H9 (cell line): ENCODE measurements at regions not wholly inside any gene's neighbourhood (a gene's known extent, or its start where the extent isn't known, plus 50 kb on each side); places are given as distances from the start of the nearest gene placed in this dataset.

Experiments
- DNase-seq: peaks from one replicate; pipeline ENCODE4 v3.0.0-alpha.2; 2017
- H2AFZ ChIP-seq: one replicate; pipeline ENCODE4 v1.6.1; 2013; ENCODE audit warnings: mild to moderate bottlenecking, low read length, control low read depth, moderate library complexity
- H2AK5ac ChIP-seq: 2 replicates; pipeline ENCODE4 v1.6.1; 2013; ENCODE audit warnings: low read length, control low read depth, mixed read lengths; ENCODE audit not compliant: insufficient read length
- H2BK120ac ChIP-seq: one replicate; pipeline ENCODE4 v1.6.1; 2013; ENCODE audit warnings: low read depth, mild to moderate bottlenecking, low read length, control low read depth, inconsistent platforms; ENCODE audit not compliant: poor library complexity, severe bottlenecking
- H2BK12ac ChIP-seq: 2 replicates; pipeline ENCODE4 v1.6.1; 2013; ENCODE audit warnings: low read length, control low read depth, mixed read lengths, low read depth; ENCODE audit not compliant: insufficient read length
- H2BK15ac ChIP-seq: 2 replicates; pipeline ENCODE4 v1.6.1; 2013; ENCODE audit warnings: low read depth, low read length, control low read depth
- H2BK20ac ChIP-seq: one replicate; pipeline ENCODE4 v1.6.1; 2013; ENCODE audit warnings: low read depth, mild to moderate bottlenecking, low read length, control low read depth, inconsistent platforms; ENCODE audit not compliant: poor library complexity, severe bottlenecking
- H2BK5ac ChIP-seq: 2 replicates; pipeline ENCODE4 v1.6.1; 2013; ENCODE audit warnings: low read length, control low read depth, mixed read lengths; ENCODE audit not compliant: insufficient read length
- H3K14ac ChIP-seq: 2 replicates; pipeline ENCODE4 v1.6.1; 2013; ENCODE audit warnings: low read length, control low read depth; ENCODE audit not compliant: insufficient read depth
- H3K18ac ChIP-seq: 2 replicates; pipeline ENCODE4 v1.6.1; 2013; ENCODE audit warnings: low read depth, mild to moderate bottlenecking, mixed read lengths, low read length, control low read depth; ENCODE audit not compliant: insufficient read length
- H3K23ac ChIP-seq: 2 replicates; pipeline ENCODE4 v1.6.1; 2013; ENCODE audit warnings: low read length, control low read depth, mixed read lengths, low read depth; ENCODE audit not compliant: insufficient read length
- H3K23me2 ChIP-seq: 2 replicates; pipeline ENCODE4 v1.6.1; 2013; ENCODE audit warnings: low read depth, mild to moderate bottlenecking, mixed read lengths, low read length, control low read depth; ENCODE audit not compliant: insufficient read length, poor library complexity, severe bottlenecking
- H3K27ac ChIP-seq: 2 replicates; pipeline ENCODE4 v1.5.1; 2013; ENCODE audit warnings: low read length, control low read depth, mixed read lengths, low read depth; ENCODE audit not compliant: insufficient read length
- H3K27me3 ChIP-seq: 2 replicates; pipeline ENCODE4 v1.6.1; 2013; ENCODE audit warnings: low read length, control low read depth, inconsistent platforms; ENCODE audit not compliant: insufficient read depth
- H3K4ac ChIP-seq: 2 replicates; pipeline ENCODE4 v1.6.1; 2013; ENCODE audit warnings: low read depth, mild to moderate bottlenecking, control low read depth, inconsistent platforms, low read length, moderate library complexity
- H3K4me1 ChIP-seq: 2 replicates; pipeline ENCODE4 v1.6.1; 2013; ENCODE audit warnings: low read length, control low read depth, inconsistent platforms; ENCODE audit not compliant: insufficient read depth
- H3K4me2 ChIP-seq: 2 replicates; pipeline ENCODE4 v1.6.1; 2013; ENCODE audit warnings: low read length, control low read depth, mixed read lengths; ENCODE audit not compliant: insufficient read length, insufficient read depth
- H3K56ac ChIP-seq: 2 replicates; pipeline ENCODE4 v1.6.1; 2013; ENCODE audit warnings: low read depth, mild to moderate bottlenecking, mixed read lengths, low read length, control low read depth; ENCODE audit not compliant: insufficient read length
- H3K79me1 ChIP-seq: 2 replicates; pipeline ENCODE4 v1.6.1; 2013; ENCODE audit warnings: low read depth, mild to moderate bottlenecking, moderate library complexity, low read length, control low read depth, inconsistent platforms; ENCODE audit not compliant: insufficient read depth, poor library complexity, severe bottlenecking
- H3K79me2 ChIP-seq: 2 replicates; pipeline ENCODE4 v1.6.1; 2013; ENCODE audit warnings: low read length, control low read depth, inconsistent platforms; ENCODE audit not compliant: insufficient read depth
- H3K9ac ChIP-seq: 2 replicates; pipeline ENCODE4 v1.6.1; 2013; ENCODE audit warnings: low read length, control low read depth, mixed read lengths; ENCODE audit not compliant: insufficient read length; ENCODE audit errors: extremely low read depth
- H3K9me3 ChIP-seq: one replicate; pipeline ENCODE4 v1.6.1; 2013; ENCODE audit warnings: low read depth, low read length, inconsistent platforms; ENCODE audit not compliant: control insufficient read depth
- H3T11ph ChIP-seq: one replicate; pipeline ENCODE4 v1.6.1; 2013; ENCODE audit warnings: mild to moderate bottlenecking, low read length, control low read depth, inconsistent platforms
- H4K20me1 ChIP-seq: one replicate; pipeline ENCODE4 v1.6.1; 2013; ENCODE audit not compliant: control insufficient read depth, insufficient read length, insufficient read depth
- H4K5ac ChIP-seq: 2 replicates; pipeline ENCODE4 v1.6.1; 2013; ENCODE audit warnings: low read depth, mild to moderate bottlenecking, mixed read lengths, low read length, control low read depth; ENCODE audit not compliant: insufficient read length
- H4K8ac ChIP-seq: replicated peaks from 2 replicates; pipeline ENCODE4 v1.6.1; 2013; ENCODE audit warnings: low read length, control low read depth, mixed read lengths, low read depth; ENCODE audit not compliant: insufficient read length
- H4K91ac ChIP-seq: 2 replicates; pipeline ENCODE4 v1.6.1; 2013; ENCODE audit warnings: low read depth, mild to moderate bottlenecking, moderate library complexity, mixed read lengths, low read length, control low read depth; ENCODE audit not compliant: insufficient read length
- H3K27ac Mint-ChIP-seq, 3 experiments: 2 replicates in 2 of 3; 3 replicates in 1 of 3; pipeline ENCODE4 v1.8.0; 2020 to 2021; ENCODE audit warnings: mixed read lengths in 3 of 3, mild to moderate bottlenecking in 1 of 3, moderate library complexity in 1 of 3
- H3K27me3 Mint-ChIP-seq: 2 replicates; pipeline ENCODE4 v1.8.0; 2021; ENCODE audit warnings: low read depth, mild to moderate bottlenecking, moderate library complexity, mixed read lengths
- H3K36me3 Mint-ChIP-seq, 3 experiments: 2 replicates in 2 of 3; 3 replicates in 1 of 3; pipeline ENCODE4 v1.8.0; 2020 to 2021; ENCODE audit warnings: low read depth in 3 of 3, mixed read lengths in 3 of 3; ENCODE audit not compliant: insufficient read depth in 1 of 3
- H3K4me1 Mint-ChIP-seq, 2 experiments: 2 replicates each; pipeline ENCODE4 v1.8.0; 2020; ENCODE audit warnings: mixed read lengths in 2 of 2
- H3K4me3 Mint-ChIP-seq, 2 experiments: 2 replicates in 1 of 2; 3 replicates in 1 of 2; pipeline ENCODE4 v1.8.0; 2020 to 2021; ENCODE audit warnings: mild to moderate bottlenecking in 2 of 2, mixed read lengths in 2 of 2, moderate library complexity in 1 of 2
- H3K9me3 Mint-ChIP-seq, 2 experiments: 2 replicates in 1 of 2; 3 replicates in 1 of 2; pipeline ENCODE4 v1.8.0; 2020; ENCODE audit warnings: mild to moderate bottlenecking in 2 of 2, mixed read lengths in 2 of 2, moderate library complexity in 1 of 2
- CTCF ChIP-seq: fragments of 200-600 bp; sonication (generic); conservative IDR thresholded peaks from 3 replicates; pipeline ENCODE4 v1.8.0; 2021; ENCODE audit warnings: antibody characterized with exemption, mild to moderate bottlenecking
- WGBS: extraction: QIAGEN DNeasy Blood & Tissue Kit; methylation state at CpG from one replicate; pipeline ENCODE4 v1.1.7; 2013; ENCODE audit warnings: missing lambda C conversion rate, low lambda C conversion rate, mixed read lengths; ENCODE audit not compliant: insufficient read length; ENCODE audit errors: extremely low coverage; 5-methylcytosine and 5-hydroxymethylcytosine counted together

- Mint-ChIP-seq H3K27ac (no peak overlapping the region), H3K4me3 (no peak overlapping the region), H3K27me3 (no peaks in the 10 kb centered on the region), H3K36me3 (no peaks in the 10 kb centered on the region), H3K9me3 (no peaks in the 10 kb centered on the region; a peak in 1 of 5 replicates), H3K4me1 (0 out of 4 replicates have a peak, but pooled peaks cover 3 to 4% of the 10 kb centered on the region in 2 experiments)
- H3K23me2 ChIP-seq: no peaks in the 10 kb centered on the region
- H2BK12ac ChIP-seq: no peak overlapping the region
- no peaks in the 10 kb centered on the region for H3K27me3 ChIP-seq
- H3K9ac ChIP-seq: no peak overlapping the region
- H4K20me1 ChIP-seq: no peaks in the 10 kb centered on the region
- no peaks in the 10 kb centered on the region for H3K79me2 ChIP-seq
- DNase-seq: no peak
- H3K4ac ChIP-seq: no peak overlapping the region
- H3K4me2 ChIP-seq: no peak overlapping the region
- H4K91ac ChIP-seq: no peak overlapping the region
- H4K5ac ChIP-seq: no peak overlapping the region
- WGBS: no CpG with 5 or more reads among the region's 5 CpGs
- no peak overlapping the region for H3K56ac ChIP-seq
- no peak overlapping the region for H2AFZ ChIP-seq
- H3K4me1 ChIP-seq: no peaks in the 10 kb centered on the region
- H2AK5ac ChIP-seq: no peak overlapping the region
- no peak overlapping the region for H3K18ac ChIP-seq
- no peak for TF ChIP-seq CTCF
- H2BK15ac ChIP-seq: no peak overlapping the region
- no peak overlapping the region for H3K27ac ChIP-seq
- H3K79me1 ChIP-seq: no peaks in the 10 kb centered on the region
- H4K8ac ChIP-seq: no peak overlapping the region
- no peak overlapping the region for H2BK120ac ChIP-seq
- H3K9me3 ChIP-seq: no peaks in the 10 kb centered on the region
- no peak overlapping the region for H2BK5ac ChIP-seq
- H3K14ac ChIP-seq: no peak overlapping the region
- no peak overlapping the region for H2BK20ac ChIP-seq
- no peak overlapping the region for H3T11ph ChIP-seq
- H3K23ac ChIP-seq: no peak overlapping the region
Observed at GRCh38 chr10:20521186-20521585, 375.9 kb downstream of the NEBL start.
